D721Med (cell line): ENCODE measurements at regions not wholly inside any gene's neighbourhood (a gene's known extent, or its start where the extent isn't known, plus 50 kb on each side); places are given as distances from the start of the nearest gene placed in this dataset.
A peak's percentile ranks its signal among the peaks of the same experiment; 100 is the strongest.

Experiments
- DNase-seq: peaks from one replicate; pipeline ENCODE4 v3.0.0; 2011; ENCODE audit warnings: low spot score; ENCODE audit not compliant: insufficient read length
- FAIRE-seq: peaks from 2 replicates; lab custom pipeline; 2011; peaks lifted over from hg19 to GRCh38; lab: Jason Lieb, UNC
- CTCF ChIP-seq: IDR thresholded peaks from 2 replicates; pipeline ENCODE4 v1.5.1; 2012; ENCODE audit warnings: mild to moderate bottlenecking, control low read depth; ENCODE audit not compliant: insufficient read depth; ENCODE audit errors: missing control alignments

GRCh38 chr18:41036346-41036745 is 918.7 kb upstream of the PIK3C3 start:
- no peak for TF ChIP-seq CTCF
- FAIRE-seq, result no peak
- no peak for DNase-seq

- FAIRE-seq, result no peak
- TF ChIP-seq CTCF, result no peak
- no peak for DNase-seq
These were observed 920.6 kb upstream of the PIK3C3 start for GRCh38 chr18:41034413-41034812.

GRCh38 chr18:41025666-41026065 is 929.4 kb upstream of the PIK3C3 start:
- no peak for TF ChIP-seq CTCF
- FAIRE-seq, result no peak
- DNase-seq, result no peak

GRCh38 chr18:41024792-41025191 is 930.2 kb upstream of the PIK3C3 start:
- TF ChIP-seq CTCF, result no peak
- no peak for DNase-seq
- FAIRE-seq, result peak; percentile 63

GRCh38 chr18:41022484-41022883 is 932.5 kb upstream of the PIK3C3 start:
- FAIRE-seq (no peak), DNase-seq (no peak)
- no peak for TF ChIP-seq CTCF

GRCh38 chr18:41021089-41021488 is 933.9 kb upstream of the PIK3C3 start:
- no peak for TF ChIP-seq CTCF
- no peak for DNase-seq
- FAIRE-seq, result no peak

GRCh38 chr18:41012194-41012593 is 942.8 kb upstream of the PIK3C3 start:
- no peak for TF ChIP-seq CTCF
- FAIRE-seq, result no peak
- no peak for DNase-seq
